ENCODE measurements at regions not wholly inside any gene's neighbourhood (a gene's known extent, or its start where the extent isn't known, plus 50 kb on each side); places are given as distances from the start of the nearest gene placed in this dataset.
A peak's percentile ranks its signal among the peaks of the same experiment; 100 is the strongest.

DNA sequence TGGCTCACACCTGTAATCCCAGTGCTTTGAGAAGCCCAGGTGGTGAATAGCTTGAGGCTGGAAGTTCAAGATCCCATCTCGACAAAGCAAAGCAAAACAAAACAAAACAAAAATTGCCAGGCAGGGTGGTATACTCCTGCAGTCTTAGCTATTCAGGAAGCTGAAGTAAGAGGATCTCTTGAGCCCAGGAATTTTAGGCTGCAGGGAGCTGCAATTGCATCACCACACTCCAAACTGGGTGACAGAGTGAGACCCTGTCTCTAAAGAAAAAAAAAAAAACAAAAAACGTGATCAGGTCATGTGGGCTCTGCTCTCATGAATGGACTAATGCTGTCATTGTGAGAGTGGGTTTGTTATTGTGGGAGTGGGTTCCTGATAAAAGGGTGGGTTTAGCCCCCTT lies 409.1 kb downstream of the NPIPA7 start:
- DNase-seq (ENCODE audit: low read depth in 2 of 2): no peak

- DNase-seq (ENCODE audit: low read depth in 2 of 2): no peak
Observed at GRCh38 chr16:16790597-16790996, 411.7 kb downstream of the NPIPA7 start.

DNA sequence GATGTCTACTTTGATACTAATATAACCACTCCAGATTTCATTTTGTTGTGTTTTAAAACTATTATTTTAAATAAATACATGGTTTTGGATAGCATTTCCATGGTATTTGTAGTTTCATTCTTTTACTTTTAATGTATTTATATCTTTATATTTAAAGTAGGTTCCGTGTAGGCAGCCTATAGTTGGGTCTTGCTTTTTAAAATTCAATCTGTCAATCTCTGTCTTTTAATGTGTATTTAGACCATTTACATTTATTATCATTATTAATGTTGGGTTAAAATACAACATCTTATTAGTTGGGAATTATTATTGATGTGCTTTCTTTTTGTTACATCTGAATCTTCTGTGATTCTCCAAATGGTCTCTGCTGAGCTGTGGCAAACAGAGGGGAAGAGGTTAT lies 412.1 kb downstream of the NPIPA7 start:
- DNase-seq (ENCODE audit: low read depth in 2 of 2): no peak

DNA sequence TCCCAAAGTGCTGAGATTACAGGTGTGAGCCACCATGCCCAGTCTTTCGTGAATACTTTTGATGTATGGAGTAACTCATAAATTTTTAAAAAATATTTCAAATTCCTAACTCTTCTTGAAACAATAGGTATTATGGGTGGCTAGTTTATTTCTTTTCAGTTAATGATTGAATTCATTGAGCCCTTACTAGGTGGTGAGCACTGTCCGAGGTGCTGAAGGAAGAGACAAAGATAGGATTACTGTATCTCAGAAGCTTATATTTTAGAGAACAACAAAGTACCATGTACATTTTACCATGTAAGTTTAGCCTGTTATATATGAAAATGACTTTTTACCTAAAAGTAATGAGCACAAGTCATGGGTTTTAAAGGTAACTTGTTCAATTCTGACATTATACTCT lies 418.3 kb downstream of the NPIPA7 start:
- DNase-seq (ENCODE audit: low read depth in 2 of 2): no peak

DNA sequence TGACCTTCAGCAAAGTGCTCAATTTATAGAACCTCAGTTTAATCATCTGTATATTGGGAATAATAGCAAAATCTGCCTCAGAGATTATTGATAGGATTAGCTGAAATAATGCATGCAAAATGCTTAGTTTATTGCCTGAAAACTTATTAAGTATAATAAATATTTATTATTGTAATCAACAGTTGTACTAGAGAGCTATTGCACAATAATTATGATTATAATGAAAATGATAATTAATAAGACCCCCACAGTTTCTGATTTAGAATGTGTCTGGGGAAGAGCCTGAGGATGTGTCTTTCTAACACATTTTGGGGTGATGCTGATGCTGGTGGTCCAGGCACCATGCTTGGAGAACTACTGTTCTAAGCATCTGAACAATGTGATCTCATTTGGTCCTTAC lies 419.6 kb downstream of the NPIPA7 start:
- DNase-seq (ENCODE audit: low read depth in 2 of 2): no peak

GRCh38 chr16:16805809-16806208 lies 426.9 kb downstream of the NPIPA7 start:
- DNase-seq (ENCODE audit: low read depth in 2 of 2): no peak

DNA sequence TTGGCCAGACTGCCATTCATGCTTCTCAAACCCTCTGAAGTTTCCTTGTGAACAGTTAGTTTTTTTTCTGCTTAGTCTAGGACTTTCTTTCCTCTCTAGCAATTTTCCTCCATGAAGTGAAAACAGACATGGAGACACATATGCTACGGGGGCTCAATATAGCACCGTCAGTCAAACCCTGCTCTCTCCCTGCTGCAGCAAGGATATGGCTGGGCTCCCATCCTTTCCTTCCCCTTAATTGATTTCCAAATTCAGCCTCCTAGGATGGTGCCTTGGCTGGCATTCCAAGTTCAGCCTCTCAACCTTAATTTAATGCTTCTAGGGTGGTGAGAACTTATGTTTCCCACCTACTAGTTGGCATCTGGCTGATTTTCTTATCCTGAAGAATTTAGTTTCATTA lies 436.7 kb downstream of the NPIPA7 start:
- no peak for DNase-seq (ENCODE audit: low read depth in 2 of 2)

DNA sequence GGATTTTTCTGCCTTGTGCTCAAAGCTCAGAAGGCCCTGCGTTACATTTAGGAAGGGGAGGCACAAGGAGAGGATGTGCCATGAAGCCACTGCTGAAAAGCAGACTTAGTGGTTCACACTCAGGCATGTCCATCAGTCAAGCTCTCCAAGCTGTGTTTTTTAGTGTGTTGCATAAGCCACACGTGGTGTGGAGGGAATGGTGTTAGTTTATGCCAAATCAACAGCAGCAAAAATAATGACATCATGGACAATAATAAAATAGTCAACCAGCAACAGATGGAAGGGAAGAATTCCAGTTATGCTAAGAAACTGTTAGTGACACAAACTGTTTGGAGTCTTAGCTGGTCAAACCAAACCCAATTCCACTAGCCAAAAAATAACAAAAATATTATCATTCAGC lies 438.3 kb downstream of the NPIPA7 start:
- no peak for DNase-seq (ENCODE audit: low read depth in 2 of 2)

- DNase-seq (ENCODE audit: low read depth in 2 of 2): no peak
Observed at GRCh38 chr16:16821261-16821660, 442.3 kb downstream of the NPIPA7 start.

DNA sequence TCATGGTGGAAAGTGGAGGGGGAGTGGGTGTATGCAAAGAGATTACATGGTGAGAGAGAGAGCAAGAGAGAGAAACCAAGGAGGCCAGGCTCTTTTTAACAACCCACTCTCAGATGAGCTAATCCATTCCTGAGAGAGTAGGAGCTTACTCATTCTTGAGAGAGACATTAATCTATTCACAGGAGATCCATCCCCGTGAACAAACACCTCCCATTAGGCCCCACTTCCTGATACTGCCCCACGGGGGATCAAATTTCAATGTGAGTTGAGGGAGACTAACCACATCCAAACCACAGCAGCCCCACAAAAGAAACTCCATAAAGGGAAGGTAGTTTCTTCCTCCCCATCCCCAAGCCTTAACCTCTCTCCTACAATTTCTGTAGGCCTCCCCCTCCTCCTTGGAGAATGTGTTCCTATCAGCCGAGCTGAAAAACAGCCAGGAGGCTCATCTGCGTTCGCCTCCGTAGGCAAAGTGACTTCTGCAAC lies 450.0 kb downstream of the NPIPA7 start:
- DNase-seq (ENCODE audit: low read depth in 2 of 2): no peak

DNA sequence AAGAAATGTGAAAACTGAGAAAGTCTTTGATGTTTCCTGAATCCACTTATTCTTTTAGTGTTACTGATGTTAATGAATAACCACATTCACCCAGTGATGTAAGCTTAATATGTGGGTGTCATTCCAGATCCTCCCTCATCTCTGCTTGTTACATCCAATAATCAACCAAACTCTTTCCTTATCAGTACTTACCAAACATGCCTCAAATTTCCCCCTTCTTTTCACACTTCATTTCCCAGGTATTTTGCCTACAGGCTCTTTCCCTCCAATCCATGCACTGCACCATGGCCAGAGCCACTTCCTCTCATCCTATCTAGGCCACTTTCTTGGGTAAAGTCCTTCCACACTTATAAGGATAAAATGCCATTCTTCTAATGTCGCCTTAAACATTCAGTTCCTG lies 451.5 kb downstream of the NPIPA7 start:
- DNase-seq (ENCODE audit: low read depth in 2 of 2): no peak

GRCh38 chr16:16830973-16831372 lies 452.0 kb downstream of the NPIPA7 start:
- no peak for DNase-seq (ENCODE audit: low read depth in 2 of 2)

- no peak for DNase-seq (ENCODE audit: low read depth in 2 of 2)
Observed at GRCh38 chr16:16833165-16833564, 454.2 kb downstream of the NPIPA7 start.

DNA sequence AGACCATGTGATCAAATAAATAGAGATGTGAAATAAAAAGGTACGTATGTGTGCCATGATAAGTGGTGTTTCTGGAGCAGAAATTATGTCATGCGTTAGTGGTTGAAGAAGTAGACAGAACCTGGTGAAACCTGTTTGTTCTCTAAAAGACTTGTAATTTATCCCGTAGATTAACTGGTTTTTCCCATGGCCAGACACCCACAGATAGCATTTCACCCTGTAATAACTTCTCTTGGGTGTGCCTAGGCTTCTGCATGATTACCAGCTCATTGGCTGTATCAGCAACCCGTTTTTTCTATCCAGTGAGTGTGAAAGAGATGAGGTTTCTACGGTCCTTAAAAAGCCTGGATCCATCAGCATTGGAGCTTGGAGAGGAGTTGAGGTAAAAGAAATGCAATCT lies 471.3 kb downstream of the NPIPA7 start:
- DNase-seq (ENCODE audit: low read depth in 2 of 2): no peak

- no peak for DNase-seq (ENCODE audit: low read depth in 2 of 2)
Observed at GRCh38 chr16:16857012-16857411, 478.1 kb downstream of the NPIPA7 start.

DNA sequence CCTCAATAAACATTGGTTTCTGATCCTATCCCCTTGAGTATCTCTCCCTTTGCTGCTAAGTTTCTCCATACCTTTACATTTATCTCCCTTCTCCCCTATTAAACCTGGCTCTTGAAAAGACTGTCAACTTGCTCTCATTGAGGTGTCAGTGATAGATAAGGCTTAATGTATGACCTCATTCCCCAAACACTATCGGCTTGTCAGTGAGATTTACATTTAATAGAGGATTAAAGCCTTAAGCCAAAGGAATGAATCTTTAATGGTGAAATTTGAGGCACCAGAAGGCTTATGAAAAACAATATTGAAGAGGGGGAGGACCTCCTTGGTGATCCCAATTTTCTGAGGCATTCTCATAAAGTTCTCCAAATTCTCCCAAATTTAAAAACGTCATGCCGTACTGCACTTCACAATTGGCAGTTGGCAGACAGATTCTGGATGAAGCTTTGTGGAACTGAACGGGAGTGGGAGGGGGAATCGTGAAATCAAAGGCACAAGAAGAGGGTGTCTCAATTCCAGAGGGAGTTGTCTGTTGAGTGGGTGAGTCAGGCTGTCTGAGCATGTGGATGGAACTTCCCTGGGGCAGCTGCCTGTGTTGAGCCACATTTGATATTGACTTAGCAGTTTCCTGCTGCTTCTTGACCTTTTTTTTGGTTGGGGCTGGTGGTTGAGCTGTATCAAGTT lies 478.8 kb downstream of the NPIPA7 start:
- DNase-seq (ENCODE audit: low read depth in 2 of 2): no peak

- peak in 1 of 2 experiments; percentile 10 for DNase-seq (ENCODE audit: low read depth in 2 of 2)
Observed at GRCh38 chr16:16861546-16861945, 482.6 kb downstream of the NPIPA7 start.

GRCh38 chr16:16863672-16864071 lies 484.7 kb downstream of the NPIPA7 start:
- DNase-seq (ENCODE audit: low read depth in 2 of 2): no peak

GRCh38 chr16:16864536-16864935 lies 485.6 kb downstream of the NPIPA7 start:
- DNase-seq (ENCODE audit: low read depth in 2 of 2): no peak

GRCh38 chr16:16865374-16865773 lies 486.4 kb downstream of the NPIPA7 start:
- no peak for DNase-seq (ENCODE audit: low read depth in 2 of 2)

DNA sequence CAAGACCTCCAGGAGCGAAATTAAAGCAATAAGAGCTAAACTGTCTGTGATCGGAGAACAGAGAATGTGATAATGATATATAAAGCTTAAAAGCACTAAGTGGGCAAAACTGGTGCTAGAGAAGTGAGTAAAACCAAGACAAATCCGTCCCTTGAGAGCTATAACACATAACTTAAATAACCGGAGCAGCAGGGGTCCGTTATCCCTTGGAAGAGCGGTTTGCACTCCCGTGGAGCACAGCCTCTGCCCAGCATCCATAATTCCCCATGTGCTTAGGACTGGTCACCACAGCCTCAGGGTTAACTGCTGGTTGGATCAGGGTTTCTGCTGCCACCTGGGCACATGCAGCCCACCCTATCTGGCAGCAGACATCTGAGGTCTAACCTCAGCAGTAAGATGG lies 489.0 kb downstream of the NPIPA7 start:
- DNase-seq (ENCODE audit: low read depth in 2 of 2): no peak

DNA sequence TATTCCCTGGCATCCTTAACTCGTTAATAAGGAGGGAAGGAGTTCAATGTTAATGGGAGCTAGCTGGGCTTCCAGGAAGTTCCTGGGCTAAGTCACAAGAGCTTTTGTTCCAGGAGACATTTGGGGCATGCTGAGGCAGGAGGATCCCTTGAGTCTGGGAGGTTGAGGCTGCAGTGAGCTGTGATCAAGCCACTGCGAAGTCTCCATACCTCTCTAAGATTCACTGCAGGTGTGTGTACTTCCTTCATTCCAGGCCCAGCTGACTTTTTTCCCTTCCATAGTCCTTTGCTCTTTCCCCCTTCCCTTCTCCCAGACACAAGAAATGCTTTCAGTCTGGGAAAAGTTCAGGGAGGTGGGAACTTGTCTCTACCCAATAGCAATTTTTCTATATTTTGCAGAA lies 489.8 kb downstream of the NPIPA7 start:
- no peak for DNase-seq (ENCODE audit: low read depth in 2 of 2)

DNA sequence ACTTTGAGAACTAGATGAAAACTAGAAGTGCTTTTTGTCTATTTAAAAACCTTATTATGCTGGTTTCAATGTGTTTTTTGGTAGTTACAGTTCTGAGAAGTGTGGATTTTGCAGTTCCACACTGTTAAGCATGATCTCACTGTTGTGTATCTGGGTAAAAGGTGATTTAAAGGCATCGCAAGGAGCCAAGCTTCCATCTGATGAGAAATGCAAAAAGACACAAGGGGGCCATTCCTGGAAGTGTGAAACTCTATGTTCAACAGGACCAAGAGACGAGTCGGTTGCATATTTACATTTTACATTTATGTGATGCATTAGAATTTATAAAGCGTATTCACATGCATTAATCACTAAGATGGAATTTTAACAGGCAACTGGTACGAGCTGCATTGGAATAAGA lies 490.8 kb downstream of the NPIPA7 start:
- DNase-seq (ENCODE audit: low read depth in 2 of 2): no peak

GRCh38 chr16:16871196-16871595 lies 492.3 kb downstream of the NPIPA7 start:
- DNase-seq (ENCODE audit: low read depth in 2 of 2): no peak

Data from fibroblast of skin of left quadriceps (primary cell).